Loucy (cell line): ENCODE measurements at regions not wholly inside any gene's neighbourhood (a gene's known extent, or its start where the extent isn't known, plus 50 kb on each side); places are given as distances from the start of the nearest gene placed in this dataset.
"Not testable (repeated sequence)": the region's sequence is repeated elsewhere in the genome, so short reads cannot be mapped to it uniquely, and the experiment has no call there.

Experiments used
- H2AFZ ChIP-seq: fragments of 200-600 bp; sonication (generic); 2 replicates; pipeline ENCODE4 v1.6.0; 2016; ENCODE audit warnings: antibody characterized with exemption, mild to moderate bottlenecking, low read length, moderate library complexity
- H3F3A ChIP-seq: fragments of 200-600 bp; 2 replicates; pipeline ENCODE4 v1.6.0; 2016; ENCODE audit warnings: antibody characterized with exemption, low read depth, mild to moderate bottlenecking
- H3K27me3 ChIP-seq: fragments of 200-600 bp; sonication (generic); 2 replicates; pipeline ENCODE4 v1.6.1; 2014; ENCODE audit warnings: low read length, mild to moderate bottlenecking; ENCODE audit not compliant: insufficient read depth, poor library complexity, severe bottlenecking
- H3K36me3 ChIP-seq: fragments of 200-600 bp; sonication (generic); 2 replicates; pipeline ENCODE4 v1.6.1; 2016; ENCODE audit warnings: low read length; ENCODE audit not compliant: insufficient read depth
- H3K4me1 ChIP-seq: fragments of 200-600 bp; sonication (generic); 2 replicates; pipeline ENCODE4 v1.5.1; 2014; ENCODE audit warnings: low read length, mild to moderate bottlenecking; ENCODE audit not compliant: insufficient read depth, poor library complexity, severe bottlenecking
- H3K4me2 ChIP-seq: fragments of 200-600 bp; sonication (generic); 2 replicates; pipeline ENCODE4 v1.6.0; 2014; ENCODE audit warnings: antibody characterized with exemption, low read length, low read depth, mild to moderate bottlenecking; ENCODE audit not compliant: poor library complexity, severe bottlenecking
- H3K4me3 ChIP-seq: fragments of 200-600 bp; sonication (generic); 2 replicates; pipeline ENCODE4 v1.5.1; 2014; ENCODE audit warnings: low read length, mild to moderate bottlenecking, mixed read lengths; ENCODE audit not compliant: poor library complexity, severe bottlenecking
- H3K79me2 ChIP-seq: fragments of 200-600 bp; sonication (generic); 2 replicates; pipeline ENCODE4 v1.6.1; 2014; ENCODE audit warnings: low read length; ENCODE audit not compliant: insufficient read depth
- H3K9ac ChIP-seq: fragments of 200-600 bp; sonication (generic); 2 replicates; pipeline ENCODE4 v1.6.0; 2014; ENCODE audit warnings: mild to moderate bottlenecking, low read depth, low read length, moderate library complexity; ENCODE audit not compliant: poor library complexity, severe bottlenecking
- H3K9me2 ChIP-seq: fragments of 200-600 bp; sonication (generic); replicated peaks from 2 replicates; pipeline ENCODE4 v1.6.1; 2016; ENCODE audit warnings: low read depth, low read length, mixed read lengths
- H3K9me3 ChIP-seq: fragments of 200-600 bp; sonication (generic); 2 replicates; pipeline ENCODE4 v1.6.1; 2014; ENCODE audit warnings: mild to moderate bottlenecking, antibody characterized with exemption, low read length, low read depth; ENCODE audit not compliant: insufficient read depth
- H4K20me1 ChIP-seq: fragments of 200-600 bp; sonication (generic); 2 replicates; pipeline ENCODE4 v1.6.0; 2014; ENCODE audit warnings: antibody characterized with exemption, low read length, mild to moderate bottlenecking; ENCODE audit not compliant: insufficient read depth, poor library complexity, severe bottlenecking
- CTCF ChIP-seq: fragments of 200-600 bp; sonication (generic); conservative IDR thresholded peaks from 2 replicates; pipeline ENCODE4 v1.5.1; 2014; ENCODE audit warnings: mild to moderate bottlenecking, antibody characterized with exemption, low read length
- EZH2phosphoT487 ChIP-seq: fragments of 200-600 bp; IDR thresholded peaks from 2 replicates; pipeline ENCODE4 v1.6.1; 2018; ENCODE audit warnings: antibody characterized with exemption, mild to moderate bottlenecking, moderate library complexity, borderline replicate concordance

DNA sequence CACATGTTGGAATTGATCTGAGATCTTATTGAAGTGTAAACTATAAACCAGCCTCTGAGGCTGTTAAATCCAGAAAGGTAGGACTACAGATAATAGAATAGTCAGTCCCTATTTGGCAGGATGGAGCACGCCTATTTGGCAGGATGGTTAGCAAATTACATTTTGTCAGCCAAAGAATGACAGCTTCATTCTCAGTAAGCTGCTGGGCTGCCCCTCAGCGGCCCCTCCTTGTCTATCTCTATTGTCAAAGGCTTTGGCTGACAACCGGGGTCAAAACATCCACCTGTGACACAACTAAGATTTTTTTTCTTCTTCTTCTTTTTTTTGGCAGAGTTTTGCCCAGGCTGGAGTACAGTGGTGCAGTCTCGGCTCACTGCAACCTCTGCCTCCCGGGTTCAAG, 123.4 kb upstream of the ECI2 start:
- Histone ChIP-seq H3F3A (no peaks in the 10 kb centered on the region), H3K9ac (no peak overlapping the region), H3K36me3 (no peaks in the 10 kb centered on the region), H3K27me3 (no peaks in the 10 kb centered on the region), H4K20me1 (no peaks in the 10 kb centered on the region), H3K4me2 (no peak overlapping the region), H2AFZ (no peak overlapping the region), H3K9me2 (no peaks in the 10 kb centered on the region), H3K4me3 (no peak overlapping the region), H3K4me1 (no peaks in the 10 kb centered on the region), H3K9me3 (no peaks in the 10 kb centered on the region), H3K79me2 (no peaks in the 10 kb centered on the region)
- TF ChIP-seq EZH2phosphoT487: no peak
- no peak for TF ChIP-seq CTCF

DNA sequence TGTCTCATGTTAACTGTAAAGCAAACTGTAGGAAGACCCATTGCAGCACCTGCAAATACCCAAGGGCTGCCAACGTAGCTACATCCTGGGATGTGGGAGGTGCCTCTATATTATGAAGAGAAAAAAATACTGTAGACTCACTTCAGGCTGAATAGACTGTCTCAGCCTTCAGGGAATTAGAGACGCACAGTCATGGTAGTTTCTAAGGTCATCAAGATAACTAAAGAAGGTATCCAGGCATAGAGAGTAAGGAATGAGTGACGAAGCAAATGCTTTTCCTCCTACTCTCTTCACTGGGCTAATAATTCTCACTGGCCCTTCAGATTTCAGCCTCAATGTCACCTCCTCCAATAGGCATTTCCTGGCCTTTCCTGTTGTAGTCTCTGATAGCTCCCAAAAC, 121.6 kb upstream of the ECI2 start:
- Histone ChIP-seq H2AFZ (no peak overlapping the region), H3K9me2 (no peaks in the 10 kb centered on the region), H3K36me3 (no peaks in the 10 kb centered on the region), H3K9me3 (no peaks in the 10 kb centered on the region), H3K4me2 (no peak overlapping the region), H3K4me3 (no peak overlapping the region), H3K4me1 (no peaks in the 10 kb centered on the region), H4K20me1 (no peaks in the 10 kb centered on the region), H3K79me2 (no peaks in the 10 kb centered on the region), H3K9ac (no peak overlapping the region), H3K27me3 (no peaks in the 10 kb centered on the region), H3F3A (no peaks in the 10 kb centered on the region)
- TF ChIP-seq CTCF: no peak

GRCh38 chr6:4253604-4254231, 118.3 kb upstream of the ECI2 start:
- Histone ChIP-seq H4K20me1 (no peaks in the 10 kb centered on the region), H3K4me1 (no peaks in the 10 kb centered on the region), H3K9me3 (no peaks in the 10 kb centered on the region), H3K9me2 (no peaks in the 10 kb centered on the region), H3K27me3 (no peaks in the 10 kb centered on the region), H2AFZ (no peak overlapping the region), H3K36me3 (no peaks in the 10 kb centered on the region), H3K9ac (no peak overlapping the region), H3K4me3 (no peak overlapping the region), H3K4me2 (no peak overlapping the region), H3K79me2 (no peaks in the 10 kb centered on the region), H3F3A (no peaks in the 10 kb centered on the region)
- TF ChIP-seq CTCF: no peak
- no peak for TF ChIP-seq EZH2phosphoT487

GRCh38 chr6:4252445-4252844, 117.1 kb upstream of the ECI2 start:
- not testable (repeated sequence) for H3K4me1 ChIP-seq, H3K27me3 ChIP-seq, H4K20me1 ChIP-seq, H3F3A ChIP-seq, H3K79me2 ChIP-seq, H2AFZ ChIP-seq, H3K9me2 ChIP-seq, H3K9ac ChIP-seq, H3K4me2 ChIP-seq, H3K4me3 ChIP-seq, H3K9me3 ChIP-seq, H3K36me3 ChIP-seq
